CD4-positive, alpha-beta T cell treated with Interleukin-6 at 100 ng/mL for 8 hours (primary cell): ENCODE measurements at regions not wholly inside any gene's neighbourhood (a gene's known extent, or its start where the extent isn't known, plus 50 kb on each side); places are given as distances from the start of the nearest gene placed in this dataset.
"Not testable (repeated sequence)": the region's sequence is repeated elsewhere in the genome, so short reads cannot be mapped to it uniquely, and the experiment has no call there.

Experiments
- DNase-seq: peaks from one replicate; pipeline ENCODE4 v3.0.0-alpha.2; 2020; ENCODE audit warnings: mixed read lengths, low spot score

- no peak for DNase-seq
Measured at GRCh38 chrX:39765327-39765726, 332.4 kb downstream of the BCOR start.

- peak; percentile 53 for DNase-seq
Measured at GRCh38 chrX:39766085-39766726, 331.6 kb downstream of the BCOR start.

DNA sequence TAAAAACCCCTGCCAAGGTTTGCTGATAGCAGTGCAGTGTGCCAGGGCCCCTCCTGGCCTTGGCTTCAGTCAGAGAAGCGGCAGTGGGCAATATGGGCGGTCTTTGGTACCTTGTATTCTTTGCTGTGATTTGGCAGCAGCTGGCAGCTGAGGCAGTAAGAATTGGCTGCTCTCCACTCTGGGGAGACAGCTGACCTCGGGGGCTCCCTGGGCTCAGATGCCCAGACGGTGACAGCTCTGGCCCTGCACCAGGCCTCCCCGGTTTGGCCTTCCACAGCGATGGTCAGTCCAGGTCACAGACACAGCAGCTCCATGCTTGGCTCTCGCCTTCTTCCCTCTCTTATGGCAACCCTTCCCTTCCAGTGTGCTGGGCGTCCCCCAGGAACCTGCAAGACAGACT lies 330.9 kb downstream of the BCOR start:
- DNase-seq, result no peak

GRCh38 chrX:39767446-39767845 lies 330.3 kb downstream of the BCOR start:
- DNase-seq, result no peak

- no peak for DNase-seq
Measured at GRCh38 chrX:39769748-39770147, 328.0 kb downstream of the BCOR start.

- no peak for DNase-seq
Measured at GRCh38 chrX:39771089-39771488, 326.7 kb downstream of the BCOR start.

DNA sequence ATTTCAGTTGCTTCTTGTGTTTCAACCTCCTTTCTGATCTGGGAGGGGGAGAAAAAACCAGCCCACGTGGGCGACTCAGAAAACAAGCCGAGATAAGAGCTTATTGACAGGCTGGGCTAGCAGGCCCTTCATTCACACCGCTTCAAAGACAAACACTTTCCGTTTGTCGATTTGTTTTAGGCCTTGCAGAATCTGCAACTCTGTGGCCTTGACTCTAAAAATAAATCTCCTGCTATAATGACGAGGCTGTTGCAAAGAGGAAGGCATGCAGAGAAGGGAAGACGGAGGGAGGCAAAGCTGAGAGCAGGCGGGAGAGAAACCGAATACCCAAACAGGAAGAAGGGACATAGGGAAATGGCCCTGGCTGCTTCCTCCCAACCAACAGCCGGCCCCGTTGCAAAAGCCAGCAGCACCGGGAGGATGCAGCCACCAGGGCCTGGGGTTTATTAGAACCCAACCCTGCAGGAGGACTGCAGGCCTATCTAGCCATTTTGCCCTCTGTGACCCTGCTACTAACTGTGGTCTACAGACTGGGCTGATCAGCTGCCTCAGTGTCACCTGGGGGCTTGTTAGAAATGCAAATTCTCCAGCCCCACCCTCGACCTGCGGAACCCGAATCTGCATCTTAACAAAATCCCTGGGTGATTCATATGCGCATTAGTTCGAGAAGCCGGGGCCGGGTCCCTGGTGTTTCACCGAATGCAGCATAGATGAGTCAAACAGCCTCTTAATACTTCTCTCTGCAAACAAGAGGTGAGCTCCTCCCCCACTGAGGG lies 325.5 kb downstream of the BCOR start:
- peak; percentile 51 for DNase-seq

DNA sequence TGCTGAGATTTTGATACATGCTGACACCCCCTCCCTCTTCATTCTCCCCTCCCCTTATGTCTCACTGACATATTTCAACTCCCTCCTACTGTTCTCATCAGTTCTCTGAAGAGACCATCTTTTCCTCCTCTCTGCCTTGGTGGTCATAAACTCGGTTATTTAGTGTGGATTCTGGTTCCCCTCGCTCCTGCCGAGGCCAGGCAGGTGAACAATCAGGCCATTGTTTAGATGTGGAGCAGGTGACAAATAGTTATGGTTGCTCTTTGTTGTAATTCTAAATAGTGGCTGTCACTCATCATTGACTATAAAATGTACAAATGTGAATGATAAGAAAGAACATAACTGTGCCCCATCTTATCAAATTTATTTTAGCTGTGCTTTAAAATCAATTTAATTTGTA lies 324.6 kb downstream of the BCOR start:
- no peak for DNase-seq

GRCh38 chrX:39773923-39774773 lies 323.6 kb downstream of the BCOR start:
- DNase-seq, result peak; percentile 16

DNA sequence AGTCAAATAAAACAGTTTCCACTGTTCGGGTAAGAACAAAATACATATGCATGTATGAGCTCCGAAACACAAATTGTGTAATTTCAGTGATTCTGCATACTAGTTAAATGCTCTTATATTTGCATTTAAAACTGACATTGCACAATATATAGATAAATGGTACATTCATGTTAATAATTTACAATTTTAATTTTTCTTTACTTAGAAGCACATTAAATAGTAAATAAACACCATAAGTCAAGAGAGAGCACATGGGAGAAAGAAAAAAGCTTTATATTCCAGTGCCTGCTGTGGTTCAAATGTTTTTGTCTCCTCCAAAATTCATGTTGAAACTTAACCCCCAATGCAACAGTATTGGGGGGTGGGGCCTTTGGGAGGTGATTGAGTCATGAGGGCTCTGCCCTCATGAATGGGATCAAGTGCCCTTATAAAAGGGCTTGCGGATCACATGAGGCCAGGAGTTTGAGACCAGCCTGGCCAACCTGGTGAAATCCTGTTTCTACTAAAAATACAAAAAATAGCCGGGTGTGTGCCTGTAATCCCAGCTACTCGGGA lies 322.9 kb downstream of the BCOR start:
- DNase-seq, result no peak

- DNase-seq, result no peak
Measured at GRCh38 chrX:39777623-39778025, 320.1 kb downstream of the BCOR start.

GRCh38 chrX:39779952-39780783 lies 317.6 kb downstream of the BCOR start:
- DNase-seq, result no peak

GRCh38 chrX:39782276-39782675 lies 315.5 kb downstream of the BCOR start:
- DNase-seq, result no peak

DNA sequence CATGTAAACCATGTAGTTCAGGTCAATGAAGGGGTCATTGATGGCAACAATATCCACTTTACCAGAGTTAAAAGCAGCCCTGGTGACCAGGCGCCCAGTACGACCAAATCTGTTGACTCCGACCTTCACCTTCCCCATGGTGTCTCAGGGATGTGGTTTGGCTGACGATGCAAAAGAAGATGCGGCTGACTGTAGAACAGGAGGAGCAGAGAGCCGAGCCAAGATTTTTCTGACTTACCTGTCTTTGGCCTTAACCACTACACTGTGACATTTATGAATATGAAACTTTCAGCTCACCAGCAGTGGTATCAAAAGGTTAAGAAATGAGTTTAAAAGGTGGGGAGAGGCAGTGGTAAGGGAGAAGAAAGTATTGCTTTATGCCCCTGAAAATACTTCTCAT lies 309.8 kb downstream of the BCOR start:
- no peak for DNase-seq

GRCh38 chrX:39788521-39788920 lies 309.2 kb downstream of the BCOR start:
- no peak for DNase-seq

DNA sequence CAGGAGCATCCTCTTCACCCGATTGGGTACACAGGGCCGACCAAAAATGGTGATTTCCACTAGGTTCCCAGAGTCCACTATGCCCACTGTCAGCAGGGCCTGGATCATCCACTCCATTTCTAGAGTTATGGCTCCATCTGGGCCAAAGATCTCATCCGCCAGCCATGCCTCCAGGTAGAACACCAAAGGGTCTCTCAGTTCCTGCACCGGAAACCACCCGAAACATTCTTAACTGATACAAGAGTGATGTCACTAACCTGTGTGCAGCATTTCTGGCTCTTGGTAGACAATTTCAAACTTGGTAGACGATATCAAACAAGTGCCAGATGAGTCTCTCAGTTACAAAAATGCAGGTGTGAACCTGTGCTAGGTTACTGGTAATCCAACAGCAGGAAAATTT lies 306.1 kb downstream of the BCOR start:
- no peak for DNase-seq

DNA sequence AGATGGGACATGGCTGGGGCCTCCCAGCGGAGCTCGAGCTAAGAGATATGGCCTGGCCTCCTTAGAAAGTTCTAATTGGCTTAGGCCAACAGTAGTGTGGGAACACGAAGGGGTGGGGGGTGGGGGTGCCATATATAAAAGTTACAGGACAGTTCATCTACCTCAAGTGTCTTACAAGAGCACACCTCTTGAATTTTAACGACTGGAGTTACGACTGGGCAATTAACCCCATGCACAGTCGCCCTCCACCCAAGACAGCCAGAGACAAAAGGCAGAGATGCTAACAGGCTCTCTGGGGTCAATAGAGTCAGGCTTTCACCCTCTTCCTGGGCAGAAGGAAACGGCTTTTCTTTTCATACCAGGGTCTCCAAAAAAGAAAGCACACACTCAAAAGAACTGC lies 302.2 kb downstream of the BCOR start:
- DNase-seq, result no peak

DNA sequence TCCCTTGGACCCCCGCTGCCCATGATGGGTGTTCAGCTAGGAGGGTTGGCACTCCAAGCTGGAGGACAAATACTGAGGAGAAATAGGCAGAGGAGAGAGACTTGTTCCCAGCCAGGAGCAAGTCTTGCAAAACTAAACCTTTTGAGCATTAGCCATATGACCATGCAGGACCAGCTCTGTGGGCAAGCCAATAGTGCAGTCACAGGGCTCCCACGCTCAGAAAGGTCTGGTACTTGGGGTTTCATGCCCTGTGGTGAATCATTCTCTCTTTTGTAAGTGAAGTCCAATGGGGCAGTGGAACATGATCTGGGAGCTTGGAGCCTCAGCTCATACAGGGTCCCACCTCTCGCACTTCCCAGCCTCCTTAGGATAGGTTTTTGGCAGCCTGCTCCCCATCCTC lies 300.9 kb downstream of the BCOR start:
- DNase-seq, result no peak

DNA sequence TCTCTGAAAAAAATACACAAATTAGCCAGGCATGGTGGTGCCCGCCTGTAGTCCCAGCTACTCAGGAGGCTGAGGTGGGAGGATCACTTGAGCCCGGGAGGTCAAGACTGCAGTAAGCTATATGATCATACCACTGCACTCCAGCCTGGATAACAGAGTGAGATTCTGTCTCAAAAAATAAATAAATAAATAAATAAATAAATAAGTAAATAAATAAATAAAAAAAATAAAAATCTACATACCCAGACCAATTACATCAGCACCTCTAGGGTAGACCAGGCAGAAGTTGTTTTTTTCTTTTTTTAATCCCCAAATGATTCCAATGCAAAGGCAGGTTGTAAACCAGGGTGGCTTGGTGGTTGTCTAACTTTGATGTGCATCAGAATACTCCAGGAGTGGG lies 299.3 kb downstream of the BCOR start:
- not testable (repeated sequence) for DNase-seq

GRCh38 chrX:39802354-39802753 lies 295.4 kb downstream of the BCOR start:
- no peak for DNase-seq

DNA sequence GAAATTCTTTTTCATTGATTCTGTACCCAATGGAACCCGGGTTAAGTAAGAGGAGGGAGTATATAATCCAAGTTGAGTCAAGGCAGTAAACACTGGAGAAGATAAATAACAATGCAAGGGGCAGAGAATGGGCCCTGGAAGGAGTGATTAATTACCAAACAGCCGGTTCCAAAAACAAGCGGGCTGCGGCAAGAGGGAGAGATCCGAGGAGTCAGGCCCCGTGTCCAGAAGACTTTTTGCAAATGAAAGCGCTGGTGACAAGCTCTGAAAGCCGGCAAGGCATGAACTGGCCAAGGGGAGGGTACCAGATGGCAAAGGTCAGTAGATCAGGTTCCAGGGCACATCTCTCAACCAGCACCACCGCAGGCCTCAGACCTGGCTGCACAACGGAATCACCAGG lies 294.9 kb downstream of the BCOR start:
- no peak for DNase-seq

- no peak for DNase-seq
Measured at GRCh38 chrX:39805022-39805421, 292.7 kb downstream of the BCOR start.
